Hepatocyte (in vitro differentiated cells): ENCODE measurements at regions not wholly inside any gene's neighbourhood (a gene's known extent, or its start where the extent isn't known, plus 50 kb on each side); places are given as distances from the start of the nearest gene placed in this dataset.

Source experiments
- DNase-seq: peaks from one replicate; pipeline ENCODE4 v3.0.0-alpha.2; 2016; ENCODE audit warnings: low spot score
- H2AFZ ChIP-seq: fragments of 200-600 bp; sonication (generic); 2 replicates; pipeline ENCODE4 v1.6.0; 2016; ENCODE audit warnings: antibody characterized with exemption, mild to moderate bottlenecking
- H3K27ac ChIP-seq: fragments of 200-600 bp; sonication (generic); 2 replicates; pipeline ENCODE4 v1.5.1; 2016; ENCODE audit warnings: mild to moderate bottlenecking
- H3K27me3 ChIP-seq: fragments of 200-600 bp; sonication (generic); 2 replicates; pipeline ENCODE4 v1.6.1; 2016
- H3K36me3 ChIP-seq: fragments of 200-600 bp; sonication (generic); replicated peaks from 2 replicates; pipeline ENCODE4 v1.5.1; 2016; ENCODE audit warnings: low read depth; ENCODE audit not compliant: insufficient read depth
- H3K4me1 ChIP-seq: fragments of 200-600 bp; sonication (generic); 2 replicates; pipeline ENCODE4 v1.5.1; 2016; ENCODE audit warnings: mild to moderate bottlenecking, moderate library complexity; ENCODE audit not compliant: insufficient read depth
- H3K4me2 ChIP-seq: fragments of 200-600 bp; sonication (generic); 2 replicates; pipeline ENCODE4 v1.6.0; 2016
- H3K4me3 ChIP-seq: fragments of 200-600 bp; sonication (generic); 2 replicates; pipeline ENCODE4 v1.5.1; 2016; ENCODE audit warnings: mild to moderate bottlenecking
- H3K79me2 ChIP-seq: fragments of 200-600 bp; sonication (generic); 2 replicates; pipeline ENCODE4 v1.6.0; 2017; ENCODE audit warnings: mild to moderate bottlenecking
- H3K9me2 ChIP-seq: fragments of 200-600 bp; sonication (generic); replicated peaks from 2 replicates; pipeline ENCODE4 v1.6.0; 2017; ENCODE audit warnings: mild to moderate bottlenecking; ENCODE audit not compliant: insufficient read depth
- H3K9me3 ChIP-seq: fragments of 200-600 bp; sonication (generic); 2 replicates; pipeline ENCODE4 v1.5.1; 2016; ENCODE audit warnings: low read depth, mild to moderate bottlenecking
- H4K20me1 ChIP-seq: fragments of 200-600 bp; sonication (generic); 2 replicates; pipeline ENCODE4 v1.6.0; 2016; ENCODE audit warnings: mild to moderate bottlenecking; ENCODE audit not compliant: insufficient read depth, poor library complexity, severe bottlenecking
- CTCF ChIP-seq: fragments of 200-600 bp; sonication (generic); IDR thresholded peaks from 2 replicates; pipeline ENCODE4 v1.5.1; 2016; ENCODE audit warnings: antibody characterized with exemption, mild to moderate bottlenecking; ENCODE audit not compliant: poor library complexity
- EZH2 ChIP-seq: fragments of 200-600 bp; sonication (generic); IDR thresholded peaks from 2 replicates; pipeline ENCODE4 v1.6.1; 2016; ENCODE audit warnings: antibody characterized with exemption, mild to moderate bottlenecking, borderline replicate concordance
- EZH2phosphoT487 ChIP-seq: fragments of 200-600 bp; sonication (generic); IDR thresholded peaks from one replicate; pipeline ENCODE4 v1.6.1; 2018; ENCODE audit warnings: antibody characterized with exemption, mild to moderate bottlenecking, low read depth, moderate library complexity; ENCODE audit not compliant: unreplicated experiment, severe bottlenecking
- WGBS: methylation state at CpG from one replicate; pipeline ENCODE4 v1.1.6; 2016; ENCODE audit warnings: low lambda C conversion rate; ENCODE audit errors: missing lambda C conversion rate; 5-methylcytosine and 5-hydroxymethylcytosine counted together

DNA sequence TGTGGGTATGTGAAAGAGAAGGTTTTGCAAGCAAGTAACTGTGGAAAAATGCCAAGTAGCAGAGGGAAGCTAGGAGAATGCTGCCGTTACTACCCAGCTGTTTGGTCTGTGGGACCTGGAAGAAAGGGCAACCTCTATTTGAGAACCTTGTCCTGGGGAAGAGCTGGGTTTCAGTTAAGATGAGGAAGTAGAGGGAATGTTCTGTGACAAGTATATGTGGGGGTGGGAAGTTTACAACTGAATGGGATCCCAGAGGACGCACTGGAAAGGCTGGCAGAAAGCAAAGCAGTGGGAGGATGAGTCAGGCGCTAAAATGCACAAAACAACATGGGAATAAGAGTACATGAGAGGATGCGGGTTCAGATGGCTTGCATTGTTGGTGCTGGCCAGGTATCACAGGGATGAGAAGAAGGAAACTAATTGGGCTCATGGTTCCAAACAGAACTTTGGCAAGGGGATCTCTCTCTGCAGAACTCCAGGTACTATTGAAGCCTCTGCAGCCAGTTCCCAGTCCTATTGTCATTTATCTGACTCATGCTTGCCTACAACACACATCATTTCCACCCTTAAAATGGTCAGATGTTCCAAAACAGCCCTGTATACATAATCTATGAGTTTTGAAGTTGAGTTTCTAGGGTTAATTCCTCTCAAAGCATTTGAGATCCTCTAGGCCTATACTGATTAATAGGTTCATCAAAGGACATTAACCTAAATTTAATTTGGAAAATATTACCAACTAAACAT, 88.5 kb upstream of the VAV3 start:
- H3K4me2 ChIP-seq, result no peak overlapping the region
- H4K20me1 ChIP-seq, result no peaks in the 10 kb centered on the region
- no peak overlapping the region for H2AFZ ChIP-seq
- TF ChIP-seq EZH2, result no peak
- TF ChIP-seq CTCF, result no peak
- H3K36me3 ChIP-seq, result no peaks in the 10 kb centered on the region
- peaks cover 24% of the 10 kb centered on the region for H3K4me1 ChIP-seq
- no peaks in the 10 kb centered on the region for H3K27me3 ChIP-seq
- WGBS, result 88% methylated on average over 4 of the region's 4 CpGs
- H3K79me2 ChIP-seq, result no peaks in the 10 kb centered on the region
- H3K9me3 ChIP-seq, result no peaks in the 10 kb centered on the region
- no peak overlapping the region for H3K27ac ChIP-seq
- H3K4me3 ChIP-seq, result no peak overlapping the region
- H3K9me2 ChIP-seq, result no peaks in the 10 kb centered on the region
- DNase-seq, result no peak

- Histone ChIP-seq H4K20me1 (no peaks in the 10 kb centered on the region), H3K27ac (peak overlapping the region; percentile 44), H3K4me3 (no peak overlapping the region), H3K4me1 (peaks cover 19% of the 10 kb centered on the region), H3K36me3 (no peaks in the 10 kb centered on the region), H3K79me2 (no peaks in the 10 kb centered on the region), H3K4me2 (peak overlapping the region; percentile 55), H3K27me3 (no peaks in the 10 kb centered on the region), H3K9me3 (no peaks in the 10 kb centered on the region), H3K9me2 (no peaks in the 10 kb centered on the region), H2AFZ (no peak overlapping the region)
- WGBS, result 44% methylated on average over 8 of the region's 8 CpGs
- no peak for TF ChIP-seq EZH2
- TF ChIP-seq CTCF, result no peak
- peak; percentile 37 for DNase-seq
Measured at GRCh38 chr1:108051631-108052377, 86.8 kb upstream of the VAV3 start.

DNA sequence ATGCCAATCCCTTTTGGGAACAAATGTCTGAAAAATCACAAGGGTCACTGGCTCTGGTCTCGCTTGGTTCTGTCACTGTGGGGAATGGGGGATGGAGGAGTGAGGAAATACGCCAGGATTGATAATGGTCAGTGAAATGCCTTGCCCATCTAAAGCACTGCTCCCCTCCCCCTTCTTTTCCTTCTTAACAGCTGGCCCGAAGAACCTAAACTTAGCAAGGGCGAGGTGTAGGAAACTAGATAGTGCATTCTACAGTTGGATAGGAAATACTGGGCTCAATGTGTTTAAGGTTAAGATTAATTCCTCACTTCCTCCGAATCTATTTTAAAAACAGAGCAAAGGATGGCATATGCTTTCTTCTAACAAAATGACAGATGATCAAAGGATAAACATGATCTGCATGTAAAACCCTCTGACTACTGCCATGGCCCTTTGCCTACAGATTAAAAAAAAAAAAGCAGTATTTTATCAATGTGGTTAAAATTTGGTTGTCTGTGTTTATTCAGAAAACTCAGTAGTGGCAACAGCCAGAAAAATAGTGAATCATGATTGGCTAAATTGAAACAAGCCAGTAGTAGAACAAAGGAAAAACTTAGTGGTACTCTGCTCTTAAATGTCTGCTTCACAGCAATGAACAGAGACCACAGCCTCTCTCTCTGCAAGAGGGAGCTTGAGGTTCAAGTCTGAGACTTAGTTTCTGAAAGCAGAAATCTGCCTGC, 86.1 kb upstream of the VAV3 start:
- peaks cover 21% of the 10 kb centered on the region for H3K4me1 ChIP-seq
- H3K27ac ChIP-seq, result peak overlapping the region; percentile 44
- DNase-seq, result no peak
- H2AFZ ChIP-seq, result no peak overlapping the region
- H3K36me3 ChIP-seq, result no peaks in the 10 kb centered on the region
- no peaks in the 10 kb centered on the region for H3K9me2 ChIP-seq
- no peaks in the 10 kb centered on the region for H4K20me1 ChIP-seq
- H3K4me2 ChIP-seq, result peak overlapping the region; percentile 55
- no peak for TF ChIP-seq EZH2
- TF ChIP-seq CTCF, result no peak
- TF ChIP-seq EZH2phosphoT487, result no peak
- no peaks in the 10 kb centered on the region for H3K79me2 ChIP-seq
- no peak overlapping the region for H3K4me3 ChIP-seq
- no peaks in the 10 kb centered on the region for H3K27me3 ChIP-seq
- WGBS, result 45% methylated on average over 5 of the region's 5 CpGs
- no peaks in the 10 kb centered on the region for H3K9me3 ChIP-seq
